Thymus (tissue), 11 donors: ENCODE measurements at regions not wholly inside any gene's neighbourhood (a gene's known extent, or its start where the extent isn't known, plus 50 kb on each side); places are given as distances from the start of the nearest gene placed in this dataset.

Source experiments
- DNase-seq, 9 donors: peaks; one replicate each; pipeline ENCODE4 v3.0.0-alpha.2; 2013; ENCODE audit warnings: low spot score in 9 of 9, low read depth in 6 of 9, missing footprints in 1 of 9
- H3K27ac ChIP-seq, 2 donors: one replicate each; pipeline ENCODE4 v1.5.1; 2013; ENCODE audit warnings: control low read depth in 1 of 2, low read depth in 1 of 2, low read length in 1 of 2, mild to moderate bottlenecking in 1 of 2, moderate library complexity in 1 of 2
- H3K27me3 ChIP-seq, 2 donors: one replicate each; pipeline ENCODE4 v1.5.1; 2013; ENCODE audit warnings: low read length in 1 of 2; ENCODE audit not compliant: control insufficient read depth in 2 of 2, insufficient read depth in 1 of 2
- H3K36me3 ChIP-seq, 2 donors: one replicate each; pipeline ENCODE4 v1.5.1; 2013; ENCODE audit warnings: low read length in 1 of 2, mild to moderate bottlenecking in 1 of 2, moderate library complexity in 1 of 2; ENCODE audit not compliant: control insufficient read depth in 2 of 2, insufficient read depth in 2 of 2
- H3K4me1 ChIP-seq, 2 donors: one replicate each; pipeline ENCODE4 v1.5.1; 2013; ENCODE audit warnings: low read length in 2 of 2; ENCODE audit not compliant: control insufficient read depth in 2 of 2, insufficient read depth in 2 of 2
- H3K4me3 ChIP-seq, 2 donors: one replicate each; pipeline ENCODE4 v1.5.1; 2013; ENCODE audit warnings: low read length in 2 of 2, control low read depth in 1 of 2, mild to moderate bottlenecking in 1 of 2
- H3K9me3 ChIP-seq, 2 donors: one replicate each; pipeline ENCODE4 v1.5.1; 2013; ENCODE audit warnings: low read length in 1 of 2, mild to moderate bottlenecking in 1 of 2; ENCODE audit not compliant: control insufficient read depth in 2 of 2, insufficient read depth in 1 of 2
- WGBS: extraction: QIAGEN DNeasy Blood & Tissue Kit; methylation state at CpG from one replicate; pipeline ENCODE4 v1.1.7; 2013; 5-methylcytosine and 5-hydroxymethylcytosine counted together
- donor health status: healthy.

DNA sequence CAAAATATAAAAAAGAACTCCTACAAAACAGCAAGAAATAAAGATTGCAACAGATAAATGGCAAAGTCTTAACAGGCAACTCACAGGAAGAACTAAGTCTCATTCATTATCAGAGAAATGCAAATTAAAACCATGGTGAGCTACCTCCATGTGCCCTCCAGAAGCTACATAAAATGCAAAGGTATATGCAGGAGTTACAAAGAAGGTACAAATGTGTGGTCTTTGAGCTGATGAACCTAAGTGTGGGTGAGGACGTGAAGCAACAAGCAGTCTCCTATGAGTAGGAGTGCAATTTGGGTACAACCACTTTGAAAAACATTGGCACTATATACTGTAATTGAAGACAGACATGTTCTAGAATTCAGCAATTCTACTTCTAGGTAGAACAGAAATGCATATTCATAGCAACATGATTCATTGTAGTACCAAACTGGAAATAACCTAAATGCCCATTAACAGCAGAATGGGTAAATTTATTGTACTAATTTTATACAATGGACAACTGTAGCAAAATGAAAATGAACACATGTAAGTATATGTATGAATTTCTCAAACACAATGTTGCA, 61.6 kb upstream of the KCNMA1 start:
- no peak for DNase-seq
- Histone ChIP-seq H3K27ac (no peak overlapping the region), H3K9me3 (no peaks in the 10 kb centered on the region), H3K4me1 (no peaks in the 10 kb centered on the region), H3K4me3 (no peak overlapping the region), H3K36me3 (no peaks in the 10 kb centered on the region), H3K27me3 (no peaks in the 10 kb centered on the region)
- WGBS, result 92% methylated on average over 1 of the region's 1 CpG

- DNase-seq, result no peak
- no peaks in the 10 kb centered on the region for H3K36me3 ChIP-seq
- H3K4me3 ChIP-seq, result no peak overlapping the region
- no peak overlapping the region for H3K27ac ChIP-seq
- WGBS, result 91% methylated on average over 5 of the region's 5 CpGs
- no peaks in the 10 kb centered on the region for H3K27me3 ChIP-seq
- no peaks in the 10 kb centered on the region for H3K9me3 ChIP-seq
- no peaks in the 10 kb centered on the region for H3K4me1 ChIP-seq
Observed at GRCh38 chr10:77698267-77698931, 60.8 kb upstream of the KCNMA1 start.

DNA sequence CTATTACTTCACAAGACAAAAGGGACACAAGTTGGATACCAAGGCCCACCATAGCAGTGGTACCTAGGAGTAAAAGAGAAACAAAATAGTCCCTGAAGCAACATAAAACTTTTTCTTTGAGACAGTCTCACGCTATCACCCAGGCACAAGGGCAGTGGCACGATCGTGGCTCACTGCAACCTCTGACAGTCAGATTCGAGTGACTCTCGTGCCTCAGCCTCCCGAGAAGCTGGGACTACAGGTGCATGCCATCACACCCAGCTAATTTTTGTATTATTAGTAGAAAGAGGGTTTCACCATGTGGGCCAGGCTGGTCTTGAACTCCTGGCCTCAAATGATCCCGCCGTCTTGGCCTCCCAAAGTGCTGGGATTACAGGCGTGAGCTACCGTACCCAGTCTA, 59.0 kb upstream of the KCNMA1 start:
- 97% methylated on average over 10 of the region's 10 CpGs for WGBS
- Histone ChIP-seq H3K4me1 (no peaks in the 10 kb centered on the region), H3K36me3 (no peaks in the 10 kb centered on the region), H3K4me3 (no peak overlapping the region), H3K27ac (no peak overlapping the region), H3K27me3 (no peaks in the 10 kb centered on the region), H3K9me3 (no peaks in the 10 kb centered on the region)
- no peak for DNase-seq

DNA sequence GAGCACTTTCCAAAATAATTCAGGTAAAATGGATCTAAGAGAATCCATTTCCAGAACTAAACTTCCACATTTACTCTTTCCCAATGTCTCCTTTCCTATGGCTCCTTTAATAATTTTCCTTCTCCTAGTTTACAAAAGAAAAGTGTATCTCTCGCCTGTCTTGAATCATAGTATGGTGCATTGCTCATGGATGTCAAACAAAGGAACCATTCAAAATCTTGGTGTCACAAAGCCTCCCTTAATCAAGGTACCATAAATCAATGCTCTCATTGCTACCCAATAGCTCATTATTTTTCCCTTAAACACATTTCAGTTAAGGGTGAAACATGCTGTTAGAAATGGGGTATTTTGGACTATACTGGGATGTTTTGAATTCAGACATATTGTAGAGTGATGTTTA, 57.6 kb upstream of the KCNMA1 start:
- WGBS, result 92% methylated on average over 1 of the region's 1 CpG
- no peak overlapping the region for H3K27ac ChIP-seq
- DNase-seq, result no peak
- H3K4me1 ChIP-seq, result no peaks in the 10 kb centered on the region
- H3K4me3 ChIP-seq, result no peak overlapping the region
- H3K9me3 ChIP-seq, result no peaks in the 10 kb centered on the region
- H3K36me3 ChIP-seq, result no peaks in the 10 kb centered on the region
- H3K27me3 ChIP-seq, result peaks cover 0 to 2% of the 10 kb centered on the region in 2 donors

DNA sequence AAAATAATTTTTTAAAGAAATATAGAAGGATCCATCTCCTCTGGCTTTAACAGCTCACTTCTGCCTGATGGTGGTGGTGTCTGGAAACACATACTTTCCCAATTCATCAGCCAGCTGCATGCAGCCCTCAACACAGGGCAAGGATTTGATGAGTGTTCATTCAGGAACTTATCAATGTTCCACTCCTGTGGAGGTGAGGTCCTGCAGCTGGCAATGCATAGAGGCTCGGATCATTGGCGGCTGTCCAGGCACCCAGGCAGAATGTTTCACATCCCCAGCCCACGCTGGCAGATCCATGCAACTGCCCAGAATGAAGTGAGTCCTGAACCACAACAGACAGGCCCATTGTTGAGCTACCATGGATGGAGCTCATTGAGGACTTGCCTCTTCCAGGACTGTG, 55.2 kb upstream of the KCNMA1 start:
- Histone ChIP-seq H3K9me3 (no peaks in the 10 kb centered on the region), H3K4me1 (no peaks in the 10 kb centered on the region), H3K4me3 (no peak overlapping the region), H3K27ac (no peak overlapping the region), H3K27me3 (peaks cover 0 to 5% of the 10 kb centered on the region in 2 donors), H3K36me3 (no peaks in the 10 kb centered on the region)
- 98% methylated on average over 3 of the region's 3 CpGs for WGBS
- DNase-seq, result no peak

DNA sequence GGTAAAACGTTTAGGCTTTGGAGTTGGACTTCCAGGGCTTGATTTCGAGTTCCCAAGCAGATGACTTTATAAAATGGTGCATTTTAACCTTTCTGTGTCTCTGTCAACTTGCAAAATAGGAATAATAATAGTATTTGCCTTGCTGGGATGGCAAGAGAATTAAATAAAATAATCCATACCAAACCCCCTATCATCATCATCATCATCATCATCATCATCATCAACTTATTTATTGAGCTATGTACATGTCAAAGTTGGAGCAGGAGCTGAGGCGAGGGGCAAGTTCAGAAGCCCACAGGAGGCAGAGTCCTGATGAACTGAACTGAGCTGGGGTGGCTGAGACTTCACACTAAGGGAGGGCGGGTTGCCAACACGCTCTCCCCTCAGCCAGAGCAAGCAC, 51.7 kb upstream of the KCNMA1 start:
- Histone ChIP-seq H3K4me1 (no peaks in the 10 kb centered on the region), H3K27ac (no peak overlapping the region), H3K36me3 (no peaks in the 10 kb centered on the region), H3K9me3 (no peaks in the 10 kb centered on the region), H3K27me3 (peaks cover 0 to 9% of the 10 kb centered on the region in 2 donors), H3K4me3 (no peak overlapping the region)
- 80% methylated on average over 5 of the region's 5 CpGs for WGBS
- DNase-seq, result no peak

DNA sequence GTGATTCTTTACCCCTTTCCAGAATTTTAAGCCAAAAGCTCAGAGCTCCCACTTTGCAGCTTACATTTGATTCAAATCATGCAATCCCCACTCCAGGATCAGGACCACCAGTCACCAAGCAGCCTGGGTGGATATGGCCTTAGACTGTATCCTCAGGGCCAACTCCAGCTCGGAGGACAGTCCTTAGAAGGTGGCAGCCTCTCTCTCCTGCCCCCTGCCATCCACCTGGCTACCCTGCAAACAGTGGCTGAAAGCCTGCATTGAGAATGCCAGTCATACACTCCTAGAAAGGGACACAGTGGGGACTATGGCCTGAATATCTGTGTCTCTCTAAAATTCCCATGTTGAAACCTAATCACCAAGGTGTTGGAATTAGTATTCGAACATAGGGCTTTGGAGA, 50.0 kb upstream of the KCNMA1 start:
- WGBS, result 89% methylated on average over 2 of the region's 2 CpGs

More for the DNA sequence above, 50.0 kb upstream of the KCNMA1 start:
- Histone ChIP-seq H3K27me3 (peaks cover 0 to 9% of the 10 kb centered on the region in 2 donors), H3K4me3 (no peak overlapping the region), H3K9me3 (no peaks in the 10 kb centered on the region), H3K27ac (no peak overlapping the region), H3K4me1 (no peaks in the 10 kb centered on the region), H3K36me3 (no peaks in the 10 kb centered on the region)
- DNase-seq, result no peak
